HG03520 (cell line): ENCODE measurements at regions not wholly inside any gene's neighbourhood (a gene's known extent, or its start where the extent isn't known, plus 50 kb on each side); places are given as distances from the start of the nearest gene placed in this dataset.
"Not testable (repeated sequence)": the region's sequence is repeated elsewhere in the genome, so short reads cannot be mapped to it uniquely, and the experiment has no call there.

Experiments used
- ATAC-seq: cut with Tn5 transposase; IDR thresholded peaks from one replicate; pipeline ENCODE4 v1.9.1; 2021; ENCODE audit warnings: mild to moderate bottlenecking, moderate library complexity; ENCODE audit not compliant: unreplicated experiment

- no peak for ATAC-seq
Observed at GRCh38 chr1:80305466-80305865, 1298.9 kb upstream of the ADGRL4 start.

GRCh38 chr1:80293818-80294217, 1287.3 kb upstream of the ADGRL4 start:
- ATAC-seq, result no peak

DNA sequence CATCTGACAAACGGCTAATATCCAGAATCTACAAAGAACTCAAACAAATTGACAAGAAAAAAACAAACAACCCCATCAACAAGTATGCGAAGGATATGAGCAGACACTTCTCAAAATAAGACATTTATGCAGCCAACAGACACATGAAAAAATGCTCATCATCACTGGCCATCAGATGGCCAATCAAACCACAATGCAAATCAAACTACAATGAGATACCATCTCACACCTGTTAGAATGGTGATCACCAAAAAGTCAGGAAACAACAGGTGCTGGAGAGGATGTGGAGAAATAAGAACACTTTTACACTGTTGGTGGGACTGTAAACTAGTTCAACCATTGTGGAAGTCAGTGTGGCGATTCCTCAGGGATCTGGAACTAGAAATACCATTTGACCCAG, 1282.2 kb upstream of the ADGRL4 start:
- not testable (repeated sequence) for ATAC-seq

GRCh38 chr1:80282536-80282935, 1276.0 kb upstream of the ADGRL4 start:
- no peak for ATAC-seq

DNA sequence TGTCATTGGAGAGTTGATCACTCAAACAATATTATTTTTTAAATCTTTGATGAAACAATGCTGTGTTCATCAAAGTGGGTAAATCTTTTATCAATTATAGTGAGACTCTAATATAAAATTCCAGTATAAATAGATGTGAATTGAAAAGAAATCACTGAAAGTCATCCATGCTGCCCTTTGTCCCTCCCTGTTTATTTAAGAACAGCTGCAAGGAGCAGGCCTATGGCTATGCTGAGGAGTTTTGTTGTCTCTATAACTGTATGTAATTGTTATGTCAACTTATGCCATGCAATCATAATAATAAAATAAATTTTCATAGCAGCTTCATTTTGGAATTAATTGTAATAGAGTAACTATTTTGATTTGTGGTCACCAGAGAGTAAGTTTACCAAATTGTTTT, 1272.4 kb upstream of the ADGRL4 start:
- no peak for ATAC-seq

- no peak for ATAC-seq
Observed at GRCh38 chr1:80274256-80274655, 1267.7 kb upstream of the ADGRL4 start.

GRCh38 chr1:80272495-80272894, 1266.0 kb upstream of the ADGRL4 start:
- no peak for ATAC-seq

- no peak for ATAC-seq
Observed at GRCh38 chr1:80258659-80259058, 1252.1 kb upstream of the ADGRL4 start.

DNA sequence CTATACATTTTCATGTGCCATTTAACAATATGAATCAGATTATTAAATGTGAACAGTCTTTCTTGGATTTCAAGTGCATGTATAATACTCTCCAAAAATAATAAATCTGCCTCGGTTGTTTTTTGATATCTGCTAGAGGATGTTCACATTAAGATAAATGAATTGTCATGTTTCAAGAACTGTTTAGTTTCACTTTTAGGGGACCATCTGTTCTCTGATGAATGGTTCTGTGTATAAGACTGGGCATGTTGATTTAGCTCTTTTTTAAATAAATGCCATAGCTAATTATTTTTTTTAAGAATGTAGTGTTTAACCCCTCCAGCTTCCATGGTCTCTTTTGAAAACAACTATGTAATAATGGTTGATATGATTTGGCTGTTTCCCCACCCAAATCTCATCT, 1245.1 kb upstream of the ADGRL4 start:
- ATAC-seq, result no peak

DNA sequence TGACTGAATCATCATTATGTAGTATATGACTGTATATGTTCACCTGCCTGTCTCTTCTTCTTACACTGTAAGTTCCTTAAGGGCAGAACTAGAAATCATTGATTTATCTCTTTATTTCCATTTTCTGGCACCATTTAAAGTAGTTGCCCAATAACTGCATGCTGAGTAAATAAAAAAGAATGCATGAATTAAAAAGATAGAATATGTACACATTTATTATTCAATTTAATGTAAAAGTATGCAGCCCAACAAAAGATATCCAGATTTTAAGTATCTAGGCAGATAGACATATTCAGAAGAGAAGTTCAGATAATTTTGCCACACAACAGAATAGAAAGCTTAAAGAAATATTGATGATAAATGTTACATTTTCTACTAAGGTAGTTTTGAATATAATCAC, 1244.6 kb upstream of the ADGRL4 start:
- ATAC-seq, result no peak

DNA sequence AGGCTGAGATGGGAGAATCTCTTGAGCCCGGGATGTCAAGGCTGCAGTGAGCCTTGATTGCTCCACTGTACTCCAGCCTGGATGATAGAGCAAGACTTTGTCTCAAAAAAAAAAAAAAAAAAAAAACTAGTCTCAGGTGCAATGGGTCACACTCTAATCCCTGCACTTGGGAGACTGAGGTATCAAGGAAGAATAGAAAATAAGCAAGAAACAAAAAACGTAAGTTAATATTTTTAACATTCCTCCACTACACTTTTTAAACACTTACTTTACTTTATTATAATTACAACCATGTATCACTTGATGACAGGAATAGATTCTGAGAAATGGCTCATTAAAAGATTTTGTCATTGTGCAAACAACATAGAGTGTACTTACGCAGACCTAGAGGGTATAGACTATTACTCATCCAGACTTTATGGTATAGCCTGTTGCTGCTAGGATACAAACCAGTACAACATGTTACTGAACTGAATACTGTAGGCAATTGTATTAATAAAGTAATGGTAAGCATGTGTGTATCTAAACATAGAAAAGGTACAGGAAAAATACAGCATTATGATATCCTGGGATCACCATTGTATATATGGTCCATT, 1244.1 kb upstream of the ADGRL4 start:
- ATAC-seq, result no peak

- no peak for ATAC-seq
Observed at GRCh38 chr1:80249699-80250098, 1243.2 kb upstream of the ADGRL4 start.

GRCh38 chr1:80248886-80249285, 1242.4 kb upstream of the ADGRL4 start:
- ATAC-seq, result no peak

- ATAC-seq, result no peak
Observed at GRCh38 chr1:80245813-80246212, 1239.3 kb upstream of the ADGRL4 start.

- no peak for ATAC-seq
Observed at GRCh38 chr1:80244372-80244771, 1237.8 kb upstream of the ADGRL4 start.

DNA sequence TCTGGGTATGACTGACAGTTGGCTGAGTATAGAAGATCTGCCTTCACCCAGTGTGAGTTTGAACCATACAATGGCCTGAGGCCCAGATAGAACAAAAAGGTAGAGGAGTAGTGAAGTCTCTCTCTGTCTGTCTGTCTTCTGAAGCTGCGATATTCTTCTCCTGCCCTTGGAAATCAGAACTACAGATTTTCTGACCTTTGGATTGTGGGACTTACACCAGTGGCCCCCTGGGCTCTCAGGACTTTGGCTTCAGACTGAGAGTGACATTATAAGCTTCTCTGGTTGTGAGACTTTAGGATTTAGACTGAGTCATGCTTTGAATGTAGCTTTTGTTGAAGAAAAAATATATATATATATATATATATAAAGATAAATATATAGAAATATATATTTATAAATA, 1235.0 kb upstream of the ADGRL4 start:
- no peak for ATAC-seq

GRCh38 chr1:80225510-80225909, 1219.0 kb upstream of the ADGRL4 start:
- ATAC-seq, result no peak

DNA sequence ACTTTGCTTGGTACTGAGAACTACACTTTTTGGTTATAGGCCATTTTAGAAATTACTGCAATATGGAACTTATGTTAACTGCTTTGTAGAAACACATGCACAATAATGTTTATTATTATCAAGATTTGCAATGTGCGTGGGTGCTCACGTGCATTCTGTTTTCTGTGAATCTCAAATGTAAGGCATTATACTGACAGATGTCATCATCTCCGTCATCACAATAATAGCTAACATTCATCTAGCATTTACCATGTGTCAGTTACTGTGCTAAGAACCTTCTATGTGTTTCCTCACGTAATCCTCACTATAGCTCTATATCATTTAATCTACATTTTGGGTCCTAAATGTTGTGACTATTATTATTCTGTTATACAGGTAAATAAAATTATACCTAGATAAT, 1214.8 kb upstream of the ADGRL4 start:
- no peak for ATAC-seq

- ATAC-seq, result peak; percentile 66
Observed at GRCh38 chr1:80218112-80218511, 1211.6 kb upstream of the ADGRL4 start.

- no peak for ATAC-seq
Observed at GRCh38 chr1:80217377-80217986, 1211.0 kb upstream of the ADGRL4 start.

DNA sequence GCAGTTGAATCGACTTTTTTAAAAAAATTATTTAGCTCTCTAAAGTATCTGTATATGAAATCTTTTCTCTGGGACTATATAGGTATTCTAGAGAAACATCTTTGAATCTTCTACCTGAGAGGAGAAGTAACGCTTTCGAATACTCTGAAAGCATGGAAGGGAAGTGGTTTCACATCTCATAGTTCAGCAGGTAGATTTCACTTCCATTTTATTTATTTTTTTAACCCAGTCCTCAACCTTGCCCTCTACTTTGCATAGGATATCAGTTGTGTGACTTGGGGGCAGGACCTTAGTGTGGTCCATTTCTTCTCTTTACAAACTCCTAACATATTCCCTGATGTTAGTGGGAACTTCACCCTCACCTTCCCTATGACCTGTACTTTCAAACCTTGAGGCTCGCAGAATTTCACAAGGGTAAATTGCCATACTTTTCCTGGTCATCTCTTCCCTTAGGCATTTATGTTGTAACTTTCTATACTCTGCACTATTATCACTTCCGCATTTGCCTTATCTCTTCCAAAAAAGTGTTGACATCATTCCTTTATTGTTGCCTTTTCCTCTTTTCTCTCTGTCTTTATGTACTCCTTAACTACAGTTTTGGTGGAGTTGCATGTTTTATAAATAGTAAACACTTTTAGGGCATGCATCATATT, 1208.5 kb upstream of the ADGRL4 start:
- peak; percentile 54 for ATAC-seq

GRCh38 chr1:80212948-80213347, 1206.4 kb upstream of the ADGRL4 start:
- ATAC-seq, result no peak
